ENCODE measurements at regions not wholly inside any gene's neighbourhood (a gene's known extent, or its start where the extent isn't known, plus 50 kb on each side); places are given as distances from the start of the nearest gene placed in this dataset.

GRCh38 chrX:45843518-45843917 is 642.8 kb upstream of the DIPK2B start:
- Mint-ChIP-seq H3K27ac (no peak overlapping the region), H3K4me1 (peaks cover 2% of the 10 kb centered on the region), H3K27me3 (ENCODE audit: insufficient read depth, low read depth) (no peaks in the 10 kb centered on the region), H3K9me3 (peaks cover 13% of the 10 kb centered on the region), H3K4me3 (no peak overlapping the region), H3K36me3 (peaks cover 30% of the 10 kb centered on the region)
- Histone ChIP-seq H3K9ac (no peak overlapping the region), H3K36me3 (peaks cover 11% of the 10 kb centered on the region), H3K4me2 (no peak overlapping the region), H3K9me3 (ENCODE audit: low read depth) (peaks cover 7% of the 10 kb centered on the region), H3K4me3 (no peak overlapping the region), H4K20me1 (ENCODE audit: low read depth) (no peaks in the 10 kb centered on the region), H3F3A (ENCODE audit: low read depth) (no peaks in the 10 kb centered on the region), H2AFZ (replicated peaks) (no peak overlapping the region), H3K27me3 (no peaks in the 10 kb centered on the region), H3K4me1 (no peaks in the 10 kb centered on the region), H3K79me2 (ENCODE audit: low read depth) (peaks cover 98% of the 10 kb centered on the region), H3K27ac (no peak overlapping the region)
- no peak for TF ChIP-seq EZH2 (IDR thresholded peaks at IDR 0.05)
- DNase-seq (ENCODE audit: low spot score) = no peak

- Histone ChIP-seq H3K79me2 (ENCODE audit: low read depth) (peaks cover 99% of the 10 kb centered on the region), H3K36me3 (peaks cover 9% of the 10 kb centered on the region), H3K4me3 (no peak overlapping the region), H2AFZ (replicated peaks) (no peak overlapping the region), H3F3A (ENCODE audit: low read depth) (no peaks in the 10 kb centered on the region), H3K4me2 (no peak overlapping the region), H3K27me3 (no peaks in the 10 kb centered on the region), H3K27ac (no peak overlapping the region), H4K20me1 (ENCODE audit: low read depth) (no peaks in the 10 kb centered on the region), H3K9me3 (ENCODE audit: low read depth) (peaks cover 7% of the 10 kb centered on the region), H3K4me1 (no peaks in the 10 kb centered on the region), H3K9ac (no peak overlapping the region)
- no peak overlapping the region for H3K4me3 Mint-ChIP-seq
- H3K27me3 Mint-ChIP-seq (ENCODE audit: insufficient read depth, low read depth) = no peaks in the 10 kb centered on the region
- H3K9me3 Mint-ChIP-seq = peaks cover 10% of the 10 kb centered on the region
- TF ChIP-seq, protein P1, sequence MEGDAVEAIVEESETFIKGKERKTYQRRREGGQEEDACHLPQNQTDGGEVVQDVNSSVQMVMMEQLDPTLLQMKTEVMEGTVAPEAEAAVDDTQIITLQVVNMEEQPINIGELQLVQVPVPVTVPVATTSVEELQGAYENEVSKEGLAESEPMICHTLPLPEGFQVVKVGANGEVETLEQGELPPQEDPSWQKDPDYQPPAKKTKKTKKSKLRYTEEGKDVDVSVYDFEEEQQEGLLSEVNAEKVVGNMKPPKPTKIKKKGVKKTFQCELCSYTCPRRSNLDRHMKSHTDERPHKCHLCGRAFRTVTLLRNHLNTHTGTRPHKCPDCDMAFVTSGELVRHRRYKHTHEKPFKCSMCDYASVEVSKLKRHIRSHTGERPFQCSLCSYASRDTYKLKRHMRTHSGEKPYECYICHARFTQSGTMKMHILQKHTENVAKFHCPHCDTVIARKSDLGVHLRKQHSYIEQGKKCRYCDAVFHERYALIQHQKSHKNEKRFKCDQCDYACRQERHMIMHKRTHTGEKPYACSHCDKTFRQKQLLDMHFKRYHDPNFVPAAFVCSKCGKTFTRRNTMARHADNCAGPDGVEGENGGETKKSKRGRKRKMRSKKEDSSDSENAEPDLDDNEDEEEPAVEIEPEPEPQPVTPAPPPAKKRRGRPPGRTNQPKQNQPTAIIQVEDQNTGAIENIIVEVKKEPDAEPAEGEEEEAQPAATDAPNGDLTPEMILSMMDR (IDR thresholded peaks at IDR 0.05) = no peak
- TF ChIP-seq EZH2phosphoT487 (IDR thresholded peaks at IDR 0.05) = no peak
- H3K36me3 Mint-ChIP-seq = peaks cover 28% of the 10 kb centered on the region
- H3K27ac Mint-ChIP-seq = no peak overlapping the region
- peaks cover under 1% of the 10 kb centered on the region for H3K4me1 Mint-ChIP-seq
- no peak for DNase-seq (ENCODE audit: low spot score)
These were observed 642.2 kb upstream of the DIPK2B start for GRCh38 chrX:45842926-45843315.

DNA sequence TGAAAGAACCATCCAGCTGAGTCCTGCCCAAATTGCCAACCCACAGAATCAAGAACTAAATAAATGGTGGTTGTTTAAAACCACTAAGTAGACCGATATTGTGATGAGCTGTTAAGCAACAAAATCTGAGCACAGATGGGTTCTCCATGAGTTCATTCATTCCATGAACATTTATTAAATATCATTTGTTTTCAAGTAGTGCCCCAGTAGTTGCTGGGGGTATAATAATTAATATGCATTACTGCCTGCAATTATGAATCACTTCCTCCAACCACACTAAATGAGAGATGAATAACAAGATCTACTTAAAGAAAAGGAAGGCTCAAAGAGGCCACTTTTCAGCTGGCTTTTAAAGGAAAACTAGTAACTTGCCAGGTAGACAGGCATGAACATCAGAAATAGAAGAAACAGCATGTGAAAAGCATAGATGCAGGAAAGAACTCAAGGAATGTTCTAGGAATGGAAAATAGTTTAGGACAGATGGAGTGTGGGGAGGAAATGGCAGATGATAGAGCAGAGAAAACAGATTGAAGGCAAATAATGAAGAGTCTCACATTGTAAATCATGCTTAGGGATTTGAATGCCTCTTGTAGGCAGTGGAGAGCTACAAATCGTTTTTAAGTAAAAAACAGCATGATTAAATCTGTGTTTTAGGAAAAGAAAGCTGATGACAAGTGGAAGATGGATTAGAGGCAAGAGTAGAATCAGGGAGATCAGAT is 641.7 kb upstream of the DIPK2B start:
- H3K36me3 ChIP-seq = peaks cover 7% of the 10 kb centered on the region
- H3K27ac ChIP-seq = no peak overlapping the region
- H3F3A ChIP-seq (ENCODE audit: low read depth) = no peaks in the 10 kb centered on the region
- H3K9me3 ChIP-seq (ENCODE audit: low read depth) = peaks cover 7% of the 10 kb centered on the region
- no peaks in the 10 kb centered on the region for H3K27me3 Mint-ChIP-seq (ENCODE audit: insufficient read depth, low read depth)
- peaks cover 99% of the 10 kb centered on the region for H3K79me2 ChIP-seq (ENCODE audit: low read depth)
- H4K20me1 ChIP-seq (ENCODE audit: low read depth) = no peaks in the 10 kb centered on the region
- no peaks in the 10 kb centered on the region for H3K4me1 ChIP-seq
- H3K4me2 ChIP-seq = no peak overlapping the region
- TF ChIP-seq, protein P1 (IDR thresholded peaks at IDR 0.05) = no peak
- no peak for TF ChIP-seq EZH2phosphoT487 (IDR thresholded peaks at IDR 0.05)
- TF ChIP-seq EZH2 (IDR thresholded peaks at IDR 0.05) = no peak
- no peak overlapping the region for H3K4me3 ChIP-seq
- no peak for DNase-seq (ENCODE audit: low spot score)
- H3K4me3 Mint-ChIP-seq = no peak overlapping the region
- H3K36me3 Mint-ChIP-seq = peaks cover 26% of the 10 kb centered on the region
- no peak overlapping the region for H3K9ac ChIP-seq
- no peak overlapping the region for H3K27ac Mint-ChIP-seq
- no peak overlapping the region for H2AFZ ChIP-seq (replicated peaks)
- no peaks in the 10 kb centered on the region for H3K4me1 Mint-ChIP-seq
- no peaks in the 10 kb centered on the region for H3K27me3 ChIP-seq
- peaks cover 8% of the 10 kb centered on the region for H3K9me3 Mint-ChIP-seq

- peaks cover 20% of the 10 kb centered on the region for H3K36me3 Mint-ChIP-seq
- H3K4me3 Mint-ChIP-seq = no peak overlapping the region
- no peaks in the 10 kb centered on the region for H4K20me1 ChIP-seq (ENCODE audit: low read depth)
- peaks cover 95% of the 10 kb centered on the region for H3K79me2 ChIP-seq (ENCODE audit: low read depth)
- no peak overlapping the region for H2AFZ ChIP-seq (replicated peaks)
- H3K27ac ChIP-seq = no peak overlapping the region
- H3K4me2 ChIP-seq = no peak overlapping the region
- H3K27me3 ChIP-seq = no peaks in the 10 kb centered on the region
- peaks cover 8% of the 10 kb centered on the region for H3K9me3 Mint-ChIP-seq
- no peak overlapping the region for H3K9ac ChIP-seq
- no peak overlapping the region for H3K27ac Mint-ChIP-seq
- no peak for DNase-seq (ENCODE audit: low spot score)
- H3K9me3 ChIP-seq (ENCODE audit: low read depth) = peaks cover 3% of the 10 kb centered on the region
- no peaks in the 10 kb centered on the region for H3F3A ChIP-seq (ENCODE audit: low read depth)
- H3K4me1 Mint-ChIP-seq = no peaks in the 10 kb centered on the region
- no peak overlapping the region for H3K4me3 ChIP-seq
- no peaks in the 10 kb centered on the region for H3K4me1 ChIP-seq
- H3K36me3 ChIP-seq = no peaks in the 10 kb centered on the region
- H3K27me3 Mint-ChIP-seq (ENCODE audit: insufficient read depth, low read depth) = no peaks in the 10 kb centered on the region
- TF ChIP-seq EZH2phosphoT487 (IDR thresholded peaks at IDR 0.05) (no peak), EZH2 (IDR thresholded peaks at IDR 0.05) (no peak)
- TF ChIP-seq, protein P1 (IDR thresholded peaks at IDR 0.05) = no peak
These were observed 639.8 kb upstream of the DIPK2B start for GRCh38 chrX:45840411-45840950.

All from neural progenitor cell (in vitro differentiated cells).